GM21381 (cell line): ENCODE measurements at regions not wholly inside any gene's neighbourhood (a gene's known extent, or its start where the extent isn't known, plus 50 kb on each side); places are given as distances from the start of the nearest gene placed in this dataset.

Source experiments
- ATAC-seq: cut with Tn5 transposase; IDR thresholded peaks from one replicate; pipeline ENCODE4 v1.9.1; 2021; ENCODE audit warnings: mild to moderate bottlenecking, moderate library complexity; ENCODE audit not compliant: unreplicated experiment

GRCh38 chr7:10222976-10223375 is 750.7 kb upstream of the PHF14 start:
- no peak for ATAC-seq

- no peak for ATAC-seq
Observed at GRCh38 chr7:10225275-10225674, 748.4 kb upstream of the PHF14 start.

- no peak for ATAC-seq
Observed at GRCh38 chr7:10237306-10237705, 736.4 kb upstream of the PHF14 start.

GRCh38 chr7:10238641-10239040 is 735.0 kb upstream of the PHF14 start:
- no peak for ATAC-seq

GRCh38 chr7:10239695-10240345 is 733.9 kb upstream of the PHF14 start:
- ATAC-seq: no peak

- no peak for ATAC-seq
Observed at GRCh38 chr7:10245406-10245805, 728.3 kb upstream of the PHF14 start.

- ATAC-seq: no peak
Observed at GRCh38 chr7:10257438-10257837, 716.2 kb upstream of the PHF14 start.

GRCh38 chr7:10266976-10267375 is 706.7 kb upstream of the PHF14 start:
- no peak for ATAC-seq

- ATAC-seq: no peak
Observed at GRCh38 chr7:10268034-10268433, 705.6 kb upstream of the PHF14 start.

- no peak for ATAC-seq
Observed at GRCh38 chr7:10282909-10283308, 690.8 kb upstream of the PHF14 start.

- ATAC-seq: no peak
Observed at GRCh38 chr7:10284001-10284400, 689.7 kb upstream of the PHF14 start.

GRCh38 chr7:10299384-10299783 is 674.3 kb upstream of the PHF14 start:
- ATAC-seq: no peak

- no peak for ATAC-seq
Observed at GRCh38 chr7:10300577-10300976, 673.1 kb upstream of the PHF14 start.

- no peak for ATAC-seq
Observed at GRCh38 chr7:10308276-10308675, 665.4 kb upstream of the PHF14 start.

GRCh38 chr7:10312942-10313341 is 660.7 kb upstream of the PHF14 start:
- ATAC-seq: no peak

- ATAC-seq: no peak
Observed at GRCh38 chr7:10315881-10316280, 657.8 kb upstream of the PHF14 start.

GRCh38 chr7:10316488-10316887 is 657.2 kb upstream of the PHF14 start:
- no peak for ATAC-seq

GRCh38 chr7:10325395-10325794 is 648.3 kb upstream of the PHF14 start:
- no peak for ATAC-seq

- no peak for ATAC-seq
Observed at GRCh38 chr7:10343108-10343507, 630.6 kb upstream of the PHF14 start.

GRCh38 chr7:10346032-10346431 is 627.6 kb upstream of the PHF14 start:
- no peak for ATAC-seq

- no peak for ATAC-seq
Observed at GRCh38 chr7:10355816-10356215, 617.9 kb upstream of the PHF14 start.

- ATAC-seq: no peak
Observed at GRCh38 chr7:10360050-10360449, 613.6 kb upstream of the PHF14 start.

GRCh38 chr7:10401793-10402192 is 571.9 kb upstream of the PHF14 start:
- ATAC-seq: no peak
